Activated CD8-positive, alpha-beta T cell treated with anti-CD3 and anti-CD28 coated beads for 36 hours (primary cell): ENCODE measurements at regions not wholly inside any gene's neighbourhood (a gene's known extent, or its start where the extent isn't known, plus 50 kb on each side); places are given as distances from the start of the nearest gene placed in this dataset.

Source experiments
- ATAC-seq: fragments of 200-7000 bp; cut with Tn5 transposase; one replicate; pipeline ENCODE4 v1.10.0; 2021; ENCODE audit warnings: mild to moderate bottlenecking, moderate library complexity
- CTCF ChIA-PET: fragments of 350-600 bp; sonication (Branson Sonifier 250); formaldehyde crosslinking; loops from one replicate; lab custom pipeline; 2021; ENCODE audit warnings: antibody characterized with exemption; lab: Charles Lee
- POLR2A ChIA-PET: fragments of 350-600 bp; sonication (Branson Sonifier 250); formaldehyde crosslinking; loops from one replicate; lab custom pipeline; 2021; ENCODE audit warnings: antibody characterized with exemption; lab: Charles Lee
- DNase-seq: peaks from one replicate; pipeline ENCODE4 v3.0.0-alpha.2; 2020
- H3K27ac Mint-ChIP-seq: one replicate; pipeline ENCODE4 v1.8.0; 2021; ENCODE audit warnings: mild to moderate bottlenecking, mixed read lengths
- H3K27me3 Mint-ChIP-seq: one replicate; pipeline ENCODE4 v1.8.0; 2021; ENCODE audit warnings: mixed read lengths
- H3K36me3 Mint-ChIP-seq: one replicate; pipeline ENCODE4 v1.8.0; 2021; ENCODE audit warnings: low read depth, mixed read lengths
- H3K4me1 Mint-ChIP-seq: one replicate; pipeline ENCODE4 v1.8.0; 2021; ENCODE audit warnings: low read depth, mixed read lengths
- H3K4me3 Mint-ChIP-seq: one replicate; pipeline ENCODE4 v1.8.0; 2021; ENCODE audit warnings: mild to moderate bottlenecking, moderate library complexity, mixed read lengths
- H3K9me3 Mint-ChIP-seq: one replicate; pipeline ENCODE4 v1.8.0; 2021; ENCODE audit warnings: mixed read lengths
- intact Hi-C: fragments of 100-400 bp; cut with micrococcal nuclease; formaldehyde crosslinking; loops from one replicate; pipeline ENCODE4 v1.10.0; 2022
- TF ChIP-seq, protein P1 (sequence below): fragments of 200-600 bp; IDR thresholded peaks from one replicate; pipeline ENCODE4 v1.8.0; 2022; ENCODE audit warnings: antibody characterized with exemption, mild to moderate bottlenecking

DNA sequence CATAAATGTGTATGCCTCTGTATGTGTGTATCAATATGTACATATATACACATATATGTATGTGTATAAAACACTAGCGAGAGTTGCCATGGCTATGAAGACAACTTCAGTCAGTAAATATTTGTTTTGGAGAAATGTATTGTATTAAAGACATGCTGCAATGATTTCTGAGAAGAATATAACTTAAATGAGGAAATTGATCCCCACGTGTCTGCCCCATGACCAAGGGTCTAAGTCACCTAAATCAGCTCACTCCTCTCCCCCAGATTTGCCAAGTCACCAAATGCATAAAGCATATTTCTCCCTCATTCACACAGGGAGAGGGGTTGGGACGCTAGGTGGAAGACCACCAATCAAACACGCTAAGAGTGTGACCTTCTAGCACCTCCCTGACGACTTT, 58.3 kb upstream of the LYST start:
- POLR2A ChIA-PET = no interaction called here
- peaks cover 28% of the 10 kb centered on the region for H3K4me1 Mint-ChIP-seq
- intact Hi-C loops = no loop called here
- no peak overlapping the region for H3K4me3 Mint-ChIP-seq
- TF ChIP-seq, protein P1, sequence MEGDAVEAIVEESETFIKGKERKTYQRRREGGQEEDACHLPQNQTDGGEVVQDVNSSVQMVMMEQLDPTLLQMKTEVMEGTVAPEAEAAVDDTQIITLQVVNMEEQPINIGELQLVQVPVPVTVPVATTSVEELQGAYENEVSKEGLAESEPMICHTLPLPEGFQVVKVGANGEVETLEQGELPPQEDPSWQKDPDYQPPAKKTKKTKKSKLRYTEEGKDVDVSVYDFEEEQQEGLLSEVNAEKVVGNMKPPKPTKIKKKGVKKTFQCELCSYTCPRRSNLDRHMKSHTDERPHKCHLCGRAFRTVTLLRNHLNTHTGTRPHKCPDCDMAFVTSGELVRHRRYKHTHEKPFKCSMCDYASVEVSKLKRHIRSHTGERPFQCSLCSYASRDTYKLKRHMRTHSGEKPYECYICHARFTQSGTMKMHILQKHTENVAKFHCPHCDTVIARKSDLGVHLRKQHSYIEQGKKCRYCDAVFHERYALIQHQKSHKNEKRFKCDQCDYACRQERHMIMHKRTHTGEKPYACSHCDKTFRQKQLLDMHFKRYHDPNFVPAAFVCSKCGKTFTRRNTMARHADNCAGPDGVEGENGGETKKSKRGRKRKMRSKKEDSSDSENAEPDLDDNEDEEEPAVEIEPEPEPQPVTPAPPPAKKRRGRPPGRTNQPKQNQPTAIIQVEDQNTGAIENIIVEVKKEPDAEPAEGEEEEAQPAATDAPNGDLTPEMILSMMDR = no peak
- no peaks in the 10 kb centered on the region for H3K27me3 Mint-ChIP-seq
- H3K9me3 Mint-ChIP-seq = no peaks in the 10 kb centered on the region
- ATAC-seq = no peak
- no peak for DNase-seq
- H3K27ac Mint-ChIP-seq = no peak overlapping the region
- H3K36me3 Mint-ChIP-seq = no peaks in the 10 kb centered on the region
- CTCF ChIA-PET = interaction anchor here (1.0 to 3.1 kb wide), 2 partner anchors 47 to 411 kb away, joined by 3 to 10 read pairs; no protein-coding TSS in a partner anchor

DNA sequence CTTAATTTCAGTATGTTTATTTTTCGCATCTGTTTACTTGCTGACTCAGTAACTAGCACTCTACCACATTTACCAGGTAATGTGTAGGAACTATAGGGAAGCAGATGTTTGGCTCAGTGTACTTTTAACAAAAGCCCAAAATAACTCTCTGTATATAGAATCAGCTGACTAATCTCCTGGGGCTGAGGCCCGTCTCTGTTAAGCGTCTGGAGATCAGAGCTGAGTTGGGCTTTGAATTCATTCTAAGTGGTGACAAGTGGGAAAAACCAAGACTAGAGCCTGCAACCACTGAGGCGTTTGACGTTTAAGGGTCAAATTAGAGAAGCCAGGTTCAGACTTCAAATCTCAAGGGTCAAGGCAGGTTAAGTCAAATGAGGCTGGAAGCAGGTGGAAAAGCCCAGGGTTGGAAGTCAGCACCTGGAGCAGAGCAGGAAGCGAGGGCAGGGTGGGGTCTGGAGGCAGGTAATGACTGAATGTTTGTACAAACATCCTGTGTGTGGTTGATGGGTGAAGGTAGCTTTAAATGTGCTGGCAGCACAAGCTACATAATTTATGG, 56.8 kb upstream of the LYST start:
- no peak overlapping the region for H3K4me3 Mint-ChIP-seq
- no peaks in the 10 kb centered on the region for H3K36me3 Mint-ChIP-seq
- TF ChIP-seq, protein P1 = no peak
- intact Hi-C loops = no loop called here
- ATAC-seq (peak; percentile 72), DNase-seq (no peak)
- ChIA-PET POLR2A (no interaction called here), CTCF (interaction anchor here (1.1 to 3.1 kb wide), 4 partner anchors 10 to 60 kb away, joined by 3 to 10 read pairs (median 5); no protein-coding TSS in a partner anchor)
- H3K27ac Mint-ChIP-seq = peak overlapping the region; percentile 71
- no peaks in the 10 kb centered on the region for H3K27me3 Mint-ChIP-seq
- H3K9me3 Mint-ChIP-seq = no peaks in the 10 kb centered on the region
- H3K4me1 Mint-ChIP-seq = peaks cover 42% of the 10 kb centered on the region

DNA sequence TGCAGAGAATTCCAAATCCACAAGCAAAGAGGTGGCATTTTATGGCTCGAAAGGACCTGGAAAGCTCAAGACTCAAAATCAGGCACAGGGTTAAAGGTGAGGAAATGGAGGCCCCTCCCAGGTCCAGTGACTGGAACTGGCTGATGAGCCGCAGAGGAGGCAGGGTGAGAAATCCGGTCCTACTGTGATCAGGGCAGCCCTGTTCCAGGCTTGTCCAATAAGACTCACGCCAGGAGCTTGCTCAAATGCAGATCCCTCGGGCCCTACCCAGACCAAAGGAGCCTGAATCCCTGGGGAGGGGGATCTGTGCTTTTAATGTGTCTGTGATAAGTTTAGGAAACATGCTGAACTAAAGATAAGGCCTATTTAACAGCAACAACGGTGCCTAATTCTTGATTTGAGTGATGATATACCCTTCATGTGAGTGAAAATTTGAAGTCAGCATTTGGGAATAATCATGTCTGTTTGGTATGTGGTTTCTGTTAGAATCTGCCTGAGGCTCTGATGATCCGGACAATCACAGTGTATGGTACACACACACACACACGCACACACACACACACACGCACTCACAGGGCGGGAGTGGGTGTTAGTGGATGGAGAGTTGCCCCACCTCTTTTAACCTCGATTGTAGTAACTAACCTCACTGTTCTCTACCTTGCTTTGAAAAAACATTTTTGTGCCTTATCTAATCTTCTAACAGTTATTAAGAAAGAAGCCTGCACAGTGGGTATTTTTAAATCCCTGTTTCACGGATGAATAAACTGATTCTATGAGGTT, 54.1 kb upstream of the LYST start:
- DNase-seq (no peak), ATAC-seq (no peak)
- ChIA-PET CTCF (interaction anchor here (1.1 kb wide), 1 partner anchor 51 kb away, joined by 6 read pairs; no protein-coding TSS in a partner anchor), POLR2A (no interaction called here)
- intact Hi-C loops = no loop called here
- H3K4me3 Mint-ChIP-seq = no peak overlapping the region
- peaks cover 60% of the 10 kb centered on the region for H3K4me1 Mint-ChIP-seq
- no peak overlapping the region for H3K27ac Mint-ChIP-seq
- TF ChIP-seq, protein P1 = no peak
- H3K9me3 Mint-ChIP-seq = no peaks in the 10 kb centered on the region
- no peaks in the 10 kb centered on the region for H3K36me3 Mint-ChIP-seq
- no peaks in the 10 kb centered on the region for H3K27me3 Mint-ChIP-seq

DNA sequence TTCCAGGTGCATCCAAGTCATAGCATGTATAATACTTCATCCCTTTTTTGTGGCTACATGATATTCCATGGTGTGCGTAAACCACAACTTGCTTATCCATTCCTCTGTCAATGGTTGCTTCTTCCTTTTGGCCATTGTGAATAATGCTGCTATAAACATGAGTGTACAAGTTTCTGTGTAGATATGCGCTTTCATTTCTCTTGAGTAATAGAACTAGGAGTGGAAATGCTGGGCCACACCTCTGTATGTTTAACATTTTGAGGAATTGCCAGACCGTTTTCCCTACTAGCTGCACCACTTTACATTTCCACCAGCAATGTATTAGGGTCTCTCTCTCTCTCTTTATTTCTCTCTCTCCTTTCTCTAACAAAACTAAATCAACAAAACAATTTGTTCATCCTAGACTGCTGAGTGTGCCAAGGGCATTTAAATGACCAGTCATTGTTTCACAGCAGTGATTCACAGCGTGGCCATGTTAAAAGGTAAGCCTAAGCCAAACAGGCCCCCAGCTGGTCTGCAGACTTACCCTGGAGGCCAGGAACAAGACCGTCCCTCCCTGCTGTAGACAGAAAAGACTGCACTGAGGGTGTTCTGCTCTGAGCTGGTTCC, 53.2 kb upstream of the LYST start:
- no peaks in the 10 kb centered on the region for H3K27me3 Mint-ChIP-seq
- H3K27ac Mint-ChIP-seq = no peak overlapping the region
- H3K9me3 Mint-ChIP-seq = no peaks in the 10 kb centered on the region
- peaks cover 60% of the 10 kb centered on the region for H3K4me1 Mint-ChIP-seq
- ChIA-PET POLR2A (interaction anchor here (1.1 kb wide), 1 partner anchor 32 kb away, joined by 3 read pairs; no protein-coding TSS in a partner anchor), CTCF (interaction anchor here (1.1 to 1.3 kb wide), 2 partner anchors 52 kb away, joined by 5 to 6 read pairs; no protein-coding TSS in a partner anchor)
- intact Hi-C loops = loop anchor here (5.0 kb wide), 1 partner anchor 32 kb away; no protein-coding TSS in a partner anchor
- no peak overlapping the region for H3K4me3 Mint-ChIP-seq
- no peak for DNase-seq
- no peak for ATAC-seq
- H3K36me3 Mint-ChIP-seq = no peaks in the 10 kb centered on the region
- TF ChIP-seq, protein P1 = no peak
